Body of pancreas (tissue), 4 donors: ENCODE measurements at regions not wholly inside any gene's neighbourhood (a gene's known extent, or its start where the extent isn't known, plus 50 kb on each side); places are given as distances from the start of the nearest gene placed in this dataset.

Source experiments
- POLR2A ChIP-seq, 3 donors: fragments of 450-650 bp; IDR thresholded peaks; one replicate each; pipeline ENCODE4 v1.6.1; 2016; ENCODE audit warnings: antibody characterized with exemption in 3 of 3, mild to moderate bottlenecking in 2 of 3
- TF ChIP-seq, protein P1 (sequence below), 7 experiments: fragments of 450-650 bp in 4 of 7; fragments of 200-600 bp in 3 of 7; sonication (generic) in 3 of 7; IDR thresholded peaks; one replicate each; pipeline ENCODE4 v1.5.1; 2016 to 2019; ENCODE audit warnings: antibody characterized with exemption in 7 of 7

DNA sequence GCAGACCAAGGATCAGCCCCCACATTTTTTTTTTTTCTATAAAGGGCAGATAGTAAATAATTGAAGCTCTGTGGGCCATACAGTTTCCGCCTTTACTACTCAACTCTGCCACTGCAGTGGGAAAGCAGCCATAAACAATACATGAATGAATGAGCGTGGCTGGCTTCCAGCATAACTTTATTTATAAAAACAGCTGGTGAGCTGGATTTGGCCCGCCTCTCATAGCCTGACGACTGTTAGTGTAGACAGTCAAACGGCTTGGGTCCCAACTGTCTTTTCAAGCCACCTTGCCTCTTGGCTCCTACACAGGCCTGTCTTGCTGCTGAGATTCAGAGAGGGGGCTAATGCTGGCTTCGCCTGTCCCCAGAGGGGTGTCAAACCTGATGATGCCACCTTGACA is 169.8 kb upstream of the GPR26 start:
- TF ChIP-seq, protein P1, sequence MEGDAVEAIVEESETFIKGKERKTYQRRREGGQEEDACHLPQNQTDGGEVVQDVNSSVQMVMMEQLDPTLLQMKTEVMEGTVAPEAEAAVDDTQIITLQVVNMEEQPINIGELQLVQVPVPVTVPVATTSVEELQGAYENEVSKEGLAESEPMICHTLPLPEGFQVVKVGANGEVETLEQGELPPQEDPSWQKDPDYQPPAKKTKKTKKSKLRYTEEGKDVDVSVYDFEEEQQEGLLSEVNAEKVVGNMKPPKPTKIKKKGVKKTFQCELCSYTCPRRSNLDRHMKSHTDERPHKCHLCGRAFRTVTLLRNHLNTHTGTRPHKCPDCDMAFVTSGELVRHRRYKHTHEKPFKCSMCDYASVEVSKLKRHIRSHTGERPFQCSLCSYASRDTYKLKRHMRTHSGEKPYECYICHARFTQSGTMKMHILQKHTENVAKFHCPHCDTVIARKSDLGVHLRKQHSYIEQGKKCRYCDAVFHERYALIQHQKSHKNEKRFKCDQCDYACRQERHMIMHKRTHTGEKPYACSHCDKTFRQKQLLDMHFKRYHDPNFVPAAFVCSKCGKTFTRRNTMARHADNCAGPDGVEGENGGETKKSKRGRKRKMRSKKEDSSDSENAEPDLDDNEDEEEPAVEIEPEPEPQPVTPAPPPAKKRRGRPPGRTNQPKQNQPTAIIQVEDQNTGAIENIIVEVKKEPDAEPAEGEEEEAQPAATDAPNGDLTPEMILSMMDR (IDR thresholded peaks at IDR 0.05): no peak
- TF ChIP-seq POLR2A (IDR thresholded peaks at IDR 0.05): no peak
